HG03095 (cell line): ENCODE measurements at regions not wholly inside any gene's neighbourhood (a gene's known extent, or its start where the extent isn't known, plus 50 kb on each side); places are given as distances from the start of the nearest gene placed in this dataset.

Source experiments
- ATAC-seq: cut with Tn5 transposase; IDR thresholded peaks from one replicate; pipeline ENCODE4 v1.9.1; 2021; ENCODE audit warnings: moderate library complexity; ENCODE audit not compliant: unreplicated experiment

DNA sequence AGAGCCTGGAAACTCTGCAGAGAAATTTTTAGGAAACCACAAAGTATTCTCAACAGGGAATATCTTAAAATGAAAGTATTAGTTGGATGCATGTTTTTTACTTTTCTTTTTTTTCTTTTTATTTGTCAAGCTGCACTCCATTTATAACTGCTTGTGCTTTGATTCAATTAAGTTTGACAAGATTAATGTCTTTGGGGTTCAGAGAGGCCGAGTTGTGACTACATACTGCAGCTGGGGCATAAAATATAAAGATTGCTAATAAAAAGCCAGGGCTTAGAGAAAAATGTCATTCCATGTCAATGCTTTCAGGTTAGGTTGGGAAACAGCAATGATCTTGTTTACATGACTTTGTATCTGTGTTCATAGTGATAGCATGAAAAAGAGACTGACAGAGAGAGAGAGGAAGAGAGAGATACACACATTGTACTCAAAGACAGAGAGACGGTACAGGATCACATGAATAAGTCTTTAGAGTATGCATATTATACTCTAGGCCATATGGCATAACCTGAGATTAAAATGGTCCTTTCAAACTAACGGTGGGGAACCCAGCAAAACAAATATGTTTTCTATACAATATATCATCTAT lies 1022.3 kb upstream of the CNTNAP5 start:
- ATAC-seq, result no peak

DNA sequence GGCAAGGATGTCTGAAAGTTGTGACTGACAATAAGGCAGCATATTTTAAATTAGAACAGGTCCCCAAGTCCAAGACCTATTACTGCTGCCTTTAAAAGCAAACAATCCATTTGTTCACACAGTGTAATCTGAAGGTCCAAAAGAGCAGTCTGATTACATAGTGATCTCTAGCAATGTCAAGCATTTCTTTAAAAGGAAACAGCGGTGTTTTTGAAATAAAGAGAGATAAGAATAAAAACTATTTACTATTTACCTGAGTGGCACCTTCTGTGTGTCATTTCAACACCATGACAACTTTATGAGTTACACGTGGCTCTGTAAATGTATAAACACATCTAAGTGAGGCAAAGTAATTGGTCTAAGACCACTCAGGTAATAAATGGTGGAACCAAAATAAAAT lies 1009.9 kb upstream of the CNTNAP5 start:
- no peak for ATAC-seq

- no peak for ATAC-seq
These were observed 989.5 kb upstream of the CNTNAP5 start for GRCh38 chr2:123035541-123035940.

- ATAC-seq, result no peak
These were observed 988.8 kb upstream of the CNTNAP5 start for GRCh38 chr2:123036300-123036699.

DNA sequence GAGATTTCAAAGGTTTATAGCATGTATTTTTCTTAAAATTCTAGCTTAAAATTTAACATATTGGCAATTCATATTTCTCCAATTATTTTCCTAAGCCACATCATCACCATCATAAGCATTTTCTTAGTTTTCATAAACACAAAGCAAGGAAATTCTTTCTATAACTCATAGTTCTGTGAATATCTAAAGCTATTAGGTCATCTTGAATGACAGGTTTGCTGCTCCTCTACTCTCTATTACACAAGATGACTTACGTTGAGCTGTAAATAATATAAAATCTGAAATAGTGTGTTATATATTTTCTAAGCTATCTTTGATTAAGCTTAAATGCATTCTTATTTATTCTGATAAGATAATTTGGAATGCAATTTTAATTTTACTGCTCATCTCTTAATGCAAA lies 984.6 kb upstream of the CNTNAP5 start:
- ATAC-seq, result no peak

DNA sequence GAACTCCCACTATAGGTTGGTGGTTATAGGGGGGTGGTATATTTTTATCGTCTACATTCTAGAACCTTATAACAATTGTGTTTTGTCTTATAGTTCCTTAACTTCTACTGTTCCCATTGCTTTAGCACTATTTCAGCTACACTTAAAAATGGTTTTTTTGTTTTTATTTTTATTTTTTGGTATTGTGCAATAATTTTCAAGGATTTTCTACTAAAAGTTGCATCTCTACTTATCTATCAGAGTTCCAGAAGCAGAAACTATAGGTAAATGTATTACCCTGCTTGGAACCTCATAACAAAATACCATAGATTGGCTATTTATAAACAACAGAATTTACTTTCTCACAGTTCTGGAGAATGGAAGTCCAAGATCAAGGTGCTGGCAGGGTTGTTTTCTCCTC lies 981.6 kb upstream of the CNTNAP5 start:
- no peak for ATAC-seq

- ATAC-seq, result no peak
These were observed 979.4 kb upstream of the CNTNAP5 start for GRCh38 chr2:123045713-123046112.

- ATAC-seq, result no peak
These were observed 977.9 kb upstream of the CNTNAP5 start for GRCh38 chr2:123047186-123047585.

GRCh38 chr2:123051136-123051535 lies 974.0 kb upstream of the CNTNAP5 start:
- ATAC-seq, result no peak

GRCh38 chr2:123061534-123061933 lies 963.6 kb upstream of the CNTNAP5 start:
- ATAC-seq, result no peak

DNA sequence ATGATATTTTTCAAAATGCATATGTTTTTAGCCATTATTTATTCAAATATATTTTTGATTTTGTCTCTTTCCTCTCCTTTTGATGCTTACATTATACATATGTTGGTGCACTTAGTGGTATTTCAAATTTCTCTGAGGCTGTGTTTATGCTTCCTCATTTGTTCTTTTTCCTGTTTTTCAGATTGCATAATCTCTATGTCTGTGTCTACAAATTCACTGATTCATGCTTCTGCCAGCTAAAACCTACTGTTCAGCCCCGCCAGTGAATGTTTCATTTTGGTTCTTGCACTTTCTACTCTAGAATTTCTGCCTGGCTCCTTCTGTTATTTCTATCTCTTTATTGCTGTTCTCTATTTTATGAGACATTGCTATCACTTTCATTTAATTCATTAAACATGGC lies 951.7 kb upstream of the CNTNAP5 start:
- no peak for ATAC-seq

DNA sequence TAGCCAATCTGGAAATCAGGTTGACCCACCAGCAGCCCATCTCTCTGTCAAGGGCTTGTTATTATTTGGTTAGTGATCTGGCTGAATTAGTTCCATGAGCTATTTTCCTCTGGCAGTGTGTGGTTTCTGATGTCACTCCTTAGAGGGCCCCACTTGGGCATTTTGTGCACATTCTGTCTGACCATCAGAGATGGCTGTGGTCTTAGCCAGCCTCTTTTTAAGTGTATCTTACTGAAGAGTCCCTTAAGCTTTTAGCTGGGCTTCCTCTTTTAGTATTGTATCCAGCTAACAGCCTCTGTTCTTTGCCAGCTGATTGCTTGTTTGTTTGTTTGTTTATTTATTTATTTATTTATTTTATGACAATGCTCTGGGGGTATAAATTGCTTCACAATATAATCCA lies 951.1 kb upstream of the CNTNAP5 start:
- ATAC-seq, result no peak

- ATAC-seq, result no peak
These were observed 948.0 kb upstream of the CNTNAP5 start for GRCh38 chr2:123077101-123077500.

DNA sequence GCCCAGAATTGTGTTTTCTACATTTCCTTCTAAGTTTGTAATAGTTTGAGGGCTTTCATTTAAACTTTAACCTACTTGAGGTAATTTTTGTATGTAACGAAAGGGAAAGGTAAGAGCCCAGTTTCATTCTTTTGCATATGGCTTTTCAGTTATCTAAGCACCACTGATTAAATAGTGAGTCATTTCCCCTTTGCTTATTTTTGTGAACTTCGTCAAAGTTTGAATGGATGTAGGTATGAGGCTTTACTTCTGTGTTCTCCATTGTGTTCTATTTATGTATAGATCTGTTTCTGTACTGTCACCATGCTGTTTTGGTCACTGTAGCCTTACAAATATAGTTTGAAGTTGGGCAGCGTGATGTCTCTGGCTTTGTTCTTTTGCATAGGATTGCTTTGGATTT lies 944.8 kb upstream of the CNTNAP5 start:
- no peak for ATAC-seq

- no peak for ATAC-seq
These were observed 939.6 kb upstream of the CNTNAP5 start for GRCh38 chr2:123085484-123085883.

DNA sequence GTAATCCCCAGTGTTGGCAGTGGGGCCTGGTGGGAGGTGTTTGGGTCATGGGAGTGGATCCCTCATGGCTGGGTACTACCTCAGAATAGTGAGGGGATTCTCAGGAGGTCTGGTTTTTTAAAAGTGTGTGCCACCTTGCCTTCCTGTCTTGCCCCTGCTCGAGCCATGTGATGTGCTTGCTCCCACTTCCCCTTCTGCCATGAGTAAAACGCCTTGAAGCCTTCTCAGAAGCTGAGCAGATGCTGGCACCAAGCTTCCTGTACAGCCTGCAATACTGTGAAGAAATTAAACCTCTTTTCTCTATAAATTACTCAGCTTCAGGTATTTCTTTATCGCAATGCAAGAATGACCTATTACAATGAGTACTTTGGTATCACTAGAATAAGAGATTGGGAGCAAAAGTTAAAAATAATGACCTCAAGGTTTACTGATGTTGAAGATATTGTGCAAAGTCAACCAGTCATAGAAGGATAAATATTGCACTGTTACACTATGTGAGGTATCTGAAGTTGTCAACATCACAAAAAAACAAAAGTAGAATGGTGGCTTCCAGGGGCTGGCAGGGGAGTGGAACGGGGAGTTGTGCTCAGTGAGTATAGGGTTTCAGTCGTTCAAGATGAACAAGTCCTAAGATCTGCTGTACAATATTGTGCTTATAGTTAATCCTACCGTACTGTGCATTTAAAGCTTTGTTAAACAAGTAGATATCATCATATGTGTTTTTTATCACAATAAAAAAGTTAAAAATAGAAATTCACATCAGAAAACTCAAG lies 938.3 kb upstream of the CNTNAP5 start:
- no peak for ATAC-seq

DNA sequence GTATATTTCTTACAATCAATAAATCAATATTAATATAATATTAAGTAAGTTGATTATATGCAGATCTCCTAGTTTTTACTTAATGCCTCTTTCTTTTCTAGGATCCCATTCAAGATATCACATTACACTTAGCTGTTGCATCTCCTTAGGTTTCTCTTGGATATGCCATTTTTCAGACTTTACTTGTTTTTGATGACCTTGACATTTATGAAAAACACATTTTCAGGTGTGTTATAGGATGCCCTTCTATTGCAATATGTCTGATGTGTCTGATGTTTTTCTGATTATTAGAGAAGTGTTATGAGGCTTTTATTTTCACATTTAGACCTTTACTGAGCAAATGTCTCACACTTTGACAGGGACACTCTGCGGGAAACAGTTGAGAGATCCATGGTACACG lies 933.6 kb upstream of the CNTNAP5 start:
- ATAC-seq, result no peak

- no peak for ATAC-seq
These were observed 931.9 kb upstream of the CNTNAP5 start for GRCh38 chr2:123093199-123093598.

DNA sequence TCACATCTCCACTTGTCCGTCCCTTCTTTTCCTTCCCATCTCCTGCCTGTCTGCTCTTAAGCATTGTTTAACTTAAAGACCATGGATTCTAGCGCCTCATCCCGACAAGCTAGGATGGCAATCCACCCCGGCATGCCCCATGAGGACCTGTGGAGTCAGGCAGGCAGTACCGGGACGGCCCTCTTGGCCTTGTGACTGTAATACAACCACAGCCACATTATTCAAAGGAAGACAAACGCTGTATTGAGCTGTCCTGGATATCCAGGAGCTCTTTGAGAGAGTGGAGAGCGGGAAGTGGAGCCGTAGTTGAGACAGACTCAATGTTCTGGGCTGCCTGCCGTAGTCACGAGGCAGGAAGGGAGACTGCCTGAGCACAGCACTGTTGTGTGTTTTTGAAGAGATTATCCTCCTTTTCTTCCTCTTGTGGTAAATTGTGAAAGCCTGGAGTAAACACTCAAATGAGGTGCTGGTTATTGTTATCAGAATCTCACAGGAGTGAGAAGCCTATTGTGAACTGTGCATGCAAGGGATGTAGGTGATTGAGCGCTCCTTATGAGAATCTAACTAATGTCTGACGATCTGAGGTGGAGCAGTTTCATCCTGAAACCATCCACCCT lies 929.8 kb upstream of the CNTNAP5 start:
- ATAC-seq, result no peak

GRCh38 chr2:123098619-123099018 lies 926.5 kb upstream of the CNTNAP5 start:
- ATAC-seq, result no peak

DNA sequence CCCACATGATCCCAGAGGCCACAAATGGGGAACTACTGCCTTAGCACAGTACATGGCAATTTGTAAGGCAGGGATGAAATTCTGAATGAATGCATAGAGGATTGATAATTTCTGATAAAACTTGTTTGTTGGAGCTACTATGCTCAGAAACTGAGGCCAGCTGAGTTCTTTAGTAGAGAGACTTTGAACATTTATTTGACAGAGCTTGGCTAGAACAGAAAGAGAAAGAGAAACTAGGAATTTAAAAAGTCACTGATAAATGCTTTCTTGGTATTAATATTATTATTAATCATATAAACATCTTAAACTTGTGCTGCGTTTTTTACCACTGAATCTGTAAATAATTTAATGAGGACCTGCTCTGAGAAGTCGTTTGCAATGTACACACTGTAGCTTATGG lies 923.7 kb upstream of the CNTNAP5 start:
- ATAC-seq, result no peak

- no peak for ATAC-seq
These were observed 921.2 kb upstream of the CNTNAP5 start for GRCh38 chr2:123103902-123104301.
